ENCODE measurements at regions not wholly inside any gene's neighbourhood (a gene's known extent, or its start where the extent isn't known, plus 50 kb on each side); places are given as distances from the start of the nearest gene placed in this dataset.

DNA sequence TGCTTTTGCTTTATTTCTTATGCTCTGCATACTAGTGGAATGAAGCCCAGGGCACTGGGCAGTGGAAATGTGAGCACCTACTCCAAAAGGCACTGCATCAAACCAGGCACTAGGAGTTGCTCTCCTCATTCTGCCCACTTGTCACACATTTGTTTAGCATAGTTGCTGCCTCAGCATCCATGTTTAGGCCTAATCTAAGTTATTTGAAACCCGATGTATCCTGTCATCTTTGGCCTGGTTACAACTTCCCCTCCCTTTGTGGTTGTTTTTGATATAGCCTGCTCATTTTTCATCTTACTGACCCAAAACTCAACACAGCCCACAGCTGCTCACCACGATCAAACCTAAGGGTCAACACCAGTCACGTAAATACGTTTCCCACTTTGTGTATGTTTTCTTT, 82.2 kb upstream of the SELENOK start:
- Histone ChIP-seq H3K27me3 (no peaks in the 10 kb centered on the region), H3K4me1 (no peaks in the 10 kb centered on the region), H3K4me3 (no peak overlapping the region), H3K36me3 (no peaks in the 10 kb centered on the region), H3K27ac (no peak overlapping the region), H3K9me3 (peaks cover 7 to 27% of the 10 kb centered on the region in 2 donors)
- DNase-seq (ENCODE audit: low spot score in 2 of 2): no peak
- no peak for TF ChIP-seq POLR2AphosphoS5 (IDR thresholded peaks at IDR 0.05)
- no peak for TF ChIP-seq POLR2A (IDR thresholded peaks at IDR 0.05)
- TF ChIP-seq, protein P1, sequence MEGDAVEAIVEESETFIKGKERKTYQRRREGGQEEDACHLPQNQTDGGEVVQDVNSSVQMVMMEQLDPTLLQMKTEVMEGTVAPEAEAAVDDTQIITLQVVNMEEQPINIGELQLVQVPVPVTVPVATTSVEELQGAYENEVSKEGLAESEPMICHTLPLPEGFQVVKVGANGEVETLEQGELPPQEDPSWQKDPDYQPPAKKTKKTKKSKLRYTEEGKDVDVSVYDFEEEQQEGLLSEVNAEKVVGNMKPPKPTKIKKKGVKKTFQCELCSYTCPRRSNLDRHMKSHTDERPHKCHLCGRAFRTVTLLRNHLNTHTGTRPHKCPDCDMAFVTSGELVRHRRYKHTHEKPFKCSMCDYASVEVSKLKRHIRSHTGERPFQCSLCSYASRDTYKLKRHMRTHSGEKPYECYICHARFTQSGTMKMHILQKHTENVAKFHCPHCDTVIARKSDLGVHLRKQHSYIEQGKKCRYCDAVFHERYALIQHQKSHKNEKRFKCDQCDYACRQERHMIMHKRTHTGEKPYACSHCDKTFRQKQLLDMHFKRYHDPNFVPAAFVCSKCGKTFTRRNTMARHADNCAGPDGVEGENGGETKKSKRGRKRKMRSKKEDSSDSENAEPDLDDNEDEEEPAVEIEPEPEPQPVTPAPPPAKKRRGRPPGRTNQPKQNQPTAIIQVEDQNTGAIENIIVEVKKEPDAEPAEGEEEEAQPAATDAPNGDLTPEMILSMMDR (IDR thresholded peaks at IDR 0.05): no peak
- intact Hi-C loops (cut with DNase I; ENCODE audit: low total_unique reads): no loop called here

DNA sequence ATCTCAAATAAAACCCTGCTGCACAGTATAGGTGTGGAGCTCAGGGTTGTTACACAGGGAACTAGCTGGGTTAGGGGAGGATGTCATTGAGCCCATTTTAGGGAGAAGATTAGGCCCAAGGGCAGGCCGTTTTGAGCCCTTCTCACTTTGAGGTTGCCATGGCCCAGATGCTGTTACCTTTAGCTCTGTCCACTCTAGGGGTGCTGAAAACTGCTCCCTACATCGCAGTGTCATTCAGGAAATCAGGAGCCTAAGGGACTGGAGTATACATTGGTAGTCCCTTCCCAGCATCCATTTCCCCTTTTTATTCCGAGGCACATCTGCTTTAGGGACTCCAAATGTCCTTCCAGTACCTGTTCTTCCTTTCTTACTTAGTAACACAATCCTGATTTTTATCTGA, 79.0 kb upstream of the SELENOK start:
- no peak for DNase-seq (ENCODE audit: low spot score in 2 of 2)
- H3K36me3 ChIP-seq: no peaks in the 10 kb centered on the region
- H3K27me3 ChIP-seq: no peaks in the 10 kb centered on the region
- H3K4me3 ChIP-seq: no peak overlapping the region
- no peaks in the 10 kb centered on the region for H3K4me1 ChIP-seq
- H3K9me3 ChIP-seq: peaks cover 7 to 25% of the 10 kb centered on the region in 2 donors
- intact Hi-C loops (cut with DNase I; ENCODE audit: low total_unique reads): no loop called here
- TF ChIP-seq, protein P1 (IDR thresholded peaks at IDR 0.05): no peak
- TF ChIP-seq POLR2AphosphoS5 (IDR thresholded peaks at IDR 0.05): no peak
- TF ChIP-seq POLR2A (IDR thresholded peaks at IDR 0.05): no peak
- H3K27ac ChIP-seq: no peak overlapping the region

DNA sequence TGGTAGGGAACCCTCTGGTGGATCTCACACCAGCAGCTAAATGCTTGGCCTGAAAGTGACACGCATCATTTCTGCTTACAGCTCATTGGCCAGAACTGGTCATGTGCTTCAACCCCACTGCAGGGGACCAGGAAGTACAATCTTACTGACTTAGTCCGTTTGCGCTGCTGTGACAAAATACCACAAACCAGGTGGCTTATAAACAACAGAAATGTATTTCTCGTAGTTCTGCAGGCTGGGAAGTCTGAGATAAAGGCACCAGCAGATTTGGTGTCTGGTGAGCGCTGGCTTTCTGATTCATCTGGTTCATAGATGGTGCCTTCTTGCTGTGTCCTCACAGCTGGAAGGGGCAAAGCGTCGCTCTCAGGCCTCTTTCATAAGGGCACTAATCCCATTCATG, 77.4 kb upstream of the SELENOK start:
- no peak for TF ChIP-seq POLR2A (IDR thresholded peaks at IDR 0.05)
- TF ChIP-seq, protein P1 (IDR thresholded peaks at IDR 0.05): no peak
- Histone ChIP-seq H3K9me3 (peaks cover 4 to 21% of the 10 kb centered on the region in 2 donors), H3K4me3 (no peak overlapping the region), H3K36me3 (no peaks in the 10 kb centered on the region), H3K27me3 (no peaks in the 10 kb centered on the region), H3K4me1 (no peaks in the 10 kb centered on the region), H3K27ac (no peak overlapping the region)
- intact Hi-C loops (cut with DNase I; ENCODE audit: low total_unique reads): no loop called here
- no peak for DNase-seq (ENCODE audit: low spot score in 2 of 2)

DNA sequence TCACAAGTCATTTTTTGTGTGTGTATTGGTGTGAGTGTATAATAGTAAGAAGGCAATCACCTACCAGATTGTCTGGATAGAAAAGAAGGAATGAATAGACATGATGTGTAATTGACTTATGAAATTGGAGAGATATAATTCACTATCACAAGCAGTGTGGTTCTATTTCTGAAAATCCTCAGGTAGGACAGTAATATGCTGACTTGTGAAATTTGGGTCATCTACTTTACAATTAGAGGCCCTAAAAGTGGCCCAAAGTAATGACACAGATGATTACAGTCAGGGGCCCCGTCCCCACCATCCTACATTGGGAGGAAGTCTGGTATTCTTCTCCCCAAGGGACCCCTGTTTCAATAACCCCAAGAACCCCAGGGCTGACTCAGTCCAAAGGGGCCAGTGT, 73.6 kb upstream of the SELENOK start:
- Histone ChIP-seq H3K27ac (no peak overlapping the region), H3K4me3 (no peak overlapping the region), H3K9me3 (peaks cover 0 to 11% of the 10 kb centered on the region in 2 donors), H3K36me3 (no peaks in the 10 kb centered on the region), H3K4me1 (no peaks in the 10 kb centered on the region), H3K27me3 (no peaks in the 10 kb centered on the region)
- TF ChIP-seq POLR2A (IDR thresholded peaks at IDR 0.05) (no peak), POLR2AphosphoS5 (IDR thresholded peaks at IDR 0.05) (no peak)
- DNase-seq (ENCODE audit: low spot score in 2 of 2): no peak
- intact Hi-C loops (cut with DNase I; ENCODE audit: low total_unique reads): no loop called here

DNA sequence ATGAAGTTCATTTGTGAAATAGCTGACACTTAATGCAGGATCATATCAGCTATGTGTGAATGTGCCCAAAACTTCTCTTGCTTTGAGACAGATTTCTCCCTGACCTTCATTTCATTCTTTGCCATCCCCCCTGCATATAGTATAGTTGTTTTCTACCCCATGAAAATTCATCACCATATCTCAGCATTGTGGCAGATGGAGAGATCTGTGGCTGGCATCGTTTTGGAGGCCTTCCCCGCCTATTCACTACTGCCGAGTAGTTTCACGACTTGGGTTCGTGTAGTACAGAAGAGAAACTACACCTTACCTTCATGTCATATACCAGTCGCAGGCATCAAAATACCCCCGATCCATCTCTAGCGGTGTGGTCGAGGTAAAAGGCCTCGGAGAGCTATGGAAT, 66.2 kb upstream of the SELENOK start:
- H3K27ac ChIP-seq: no peak overlapping the region
- no peaks in the 10 kb centered on the region for H3K27me3 ChIP-seq
- intact Hi-C loops (cut with DNase I; ENCODE audit: low total_unique reads): no loop called here
- no peaks in the 10 kb centered on the region for H3K4me1 ChIP-seq
- peaks cover 0 to 7% of the 10 kb centered on the region in 2 donors for H3K9me3 ChIP-seq
- no peak for DNase-seq (ENCODE audit: low spot score in 2 of 2)
- no peak for TF ChIP-seq POLR2A (IDR thresholded peaks at IDR 0.05)
- TF ChIP-seq POLR2AphosphoS5 (IDR thresholded peaks at IDR 0.05): no peak
- TF ChIP-seq, protein P1 (IDR thresholded peaks at IDR 0.05): no peak
- no peak overlapping the region for H3K4me3 ChIP-seq
- H3K36me3 ChIP-seq: no peaks in the 10 kb centered on the region

DNA sequence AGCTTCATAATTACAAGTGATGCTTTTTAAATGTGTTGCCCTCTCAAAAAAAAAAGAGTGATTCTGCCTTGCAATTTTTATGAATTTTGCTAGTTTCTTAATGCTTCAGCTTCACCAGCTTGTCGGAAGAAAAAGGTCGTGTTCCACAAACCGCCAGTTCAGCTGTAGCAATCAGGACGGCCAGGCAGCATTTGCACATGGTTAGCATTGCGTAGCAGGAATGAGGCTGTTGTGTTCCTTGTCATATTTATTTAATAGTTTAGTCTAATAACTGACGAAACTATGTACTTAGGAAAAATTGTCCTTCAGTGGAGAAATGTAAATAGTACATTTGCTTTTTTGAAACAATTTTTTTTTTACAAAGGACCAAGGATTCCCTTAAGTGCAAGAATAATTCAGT, 64.9 kb upstream of the SELENOK start:
- no peaks in the 10 kb centered on the region for H3K36me3 ChIP-seq
- no peak overlapping the region for H3K27ac ChIP-seq
- intact Hi-C loops (cut with DNase I; ENCODE audit: low total_unique reads): no loop called here
- TF ChIP-seq, protein P1 (IDR thresholded peaks at IDR 0.05): no peak
- TF ChIP-seq POLR2AphosphoS5 (IDR thresholded peaks at IDR 0.05) (no peak), POLR2A (IDR thresholded peaks at IDR 0.05) (no peak)
- no peaks in the 10 kb centered on the region for H3K4me1 ChIP-seq
- no peaks in the 10 kb centered on the region for H3K27me3 ChIP-seq
- no peak for DNase-seq (ENCODE audit: low spot score in 2 of 2)
- H3K9me3 ChIP-seq: peaks cover 0 to 5% of the 10 kb centered on the region in 2 donors
- no peak overlapping the region for H3K4me3 ChIP-seq

All from breast epithelium (tissue), 4 donors.